ENCODE measurements at regions not wholly inside any gene's neighbourhood (a gene's known extent, or its start where the extent isn't known, plus 50 kb on each side); places are given as distances from the start of the nearest gene placed in this dataset.

GRCh38 chr20:12262747-12263146 lies 345.1 kb downstream of the BTBD3 start:
- Histone ChIP-seq H3K4me3 (IDR thresholded peaks at IDR 0.05; ENCODE audit: insufficient read depth, low read depth, low read length) (no peak overlapping the region), H3K79me2 (ENCODE audit: insufficient read depth, low read depth) (no peaks in the 10 kb centered on the region), H3K4me1 (ENCODE audit: low read depth, poor library complexity, severe bottlenecking) (no peaks in the 10 kb centered on the region), H3K36me3 (ENCODE audit: insufficient read depth) (no peaks in the 10 kb centered on the region), H4K20me1 (ENCODE audit: insufficient read depth) (no peaks in the 10 kb centered on the region), H2AFZ (ENCODE audit: low read depth) (no peak overlapping the region), H3K4me2 (no peak overlapping the region), H3K9ac (no peak overlapping the region), H3K27ac (no peak overlapping the region), H3K27me3 (ENCODE audit: insufficient read depth, low read depth) (no peaks in the 10 kb centered on the region)
- TF ChIP-seq CTCF (conservative IDR thresholded peaks at IDR 0.05; ENCODE audit: low read depth, low read length), result no peak

DNA sequence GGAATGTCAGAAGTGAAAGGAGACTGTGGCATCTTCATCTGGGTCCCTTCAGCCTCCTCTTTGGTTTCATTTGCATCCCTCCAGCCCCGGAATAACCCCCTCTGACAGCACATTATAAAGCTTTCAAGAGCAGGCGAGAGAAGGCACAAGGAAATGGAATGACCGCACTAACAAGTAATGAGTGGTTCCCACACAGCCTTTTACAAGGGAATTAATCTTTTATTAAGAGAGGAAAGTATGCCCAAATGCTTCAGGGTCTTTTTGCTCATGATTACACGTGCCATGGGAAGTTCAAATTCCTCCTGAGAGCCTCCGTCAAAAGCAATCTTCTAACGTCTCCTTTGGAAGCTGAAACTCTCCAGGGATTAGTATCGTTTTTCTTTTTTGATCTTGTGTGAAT lies 347.0 kb downstream of the BTBD3 start:
- Histone ChIP-seq H3K4me1 (ENCODE audit: low read depth, poor library complexity, severe bottlenecking) (no peaks in the 10 kb centered on the region), H2AFZ (ENCODE audit: low read depth) (no peak overlapping the region), H3K4me2 (no peak overlapping the region), H3K36me3 (ENCODE audit: insufficient read depth) (no peaks in the 10 kb centered on the region), H3K79me2 (ENCODE audit: insufficient read depth, low read depth) (no peaks in the 10 kb centered on the region), H3K27ac (no peak overlapping the region), H3K27me3 (ENCODE audit: insufficient read depth, low read depth) (no peaks in the 10 kb centered on the region), H3K9ac (no peak overlapping the region), H3K4me3 (IDR thresholded peaks at IDR 0.05; ENCODE audit: insufficient read depth, low read depth, low read length) (no peak overlapping the region), H4K20me1 (ENCODE audit: insufficient read depth) (no peaks in the 10 kb centered on the region)
- no peak for TF ChIP-seq CTCF (conservative IDR thresholded peaks at IDR 0.05; ENCODE audit: low read depth, low read length)

GRCh38 chr20:12265662-12266061 lies 348.0 kb downstream of the BTBD3 start:
- Histone ChIP-seq H3K79me2 (ENCODE audit: insufficient read depth, low read depth) (no peaks in the 10 kb centered on the region), H4K20me1 (ENCODE audit: insufficient read depth) (no peaks in the 10 kb centered on the region), H3K27me3 (ENCODE audit: insufficient read depth, low read depth) (no peaks in the 10 kb centered on the region), H3K27ac (no peak overlapping the region), H3K4me3 (IDR thresholded peaks at IDR 0.05; ENCODE audit: insufficient read depth, low read depth, low read length) (no peak overlapping the region), H3K4me1 (ENCODE audit: low read depth, poor library complexity, severe bottlenecking) (no peaks in the 10 kb centered on the region), H3K4me2 (no peak overlapping the region), H2AFZ (ENCODE audit: low read depth) (no peak overlapping the region), H3K9ac (no peak overlapping the region), H3K36me3 (ENCODE audit: insufficient read depth) (no peaks in the 10 kb centered on the region)
- no peak for TF ChIP-seq CTCF (conservative IDR thresholded peaks at IDR 0.05; ENCODE audit: low read depth, low read length)

DNA sequence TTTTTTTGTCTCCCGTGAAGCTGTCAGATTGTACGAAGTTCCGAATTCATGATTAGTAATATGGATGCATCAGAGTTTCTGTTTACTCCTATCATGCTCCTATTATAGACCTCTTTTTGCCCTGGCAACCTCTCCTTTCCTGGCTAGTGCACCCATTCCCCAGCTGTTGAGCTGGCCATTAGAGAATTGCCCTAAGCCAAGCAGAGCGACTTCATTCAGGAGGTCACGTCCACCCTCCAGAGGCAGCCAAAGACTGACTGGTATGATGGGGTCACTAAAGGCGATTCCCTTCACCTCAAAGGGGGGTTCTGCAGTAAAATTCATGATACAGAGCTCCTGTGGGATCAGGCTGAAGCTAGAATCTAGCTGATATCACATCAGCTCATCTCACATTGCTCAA lies 351.9 kb downstream of the BTBD3 start:
- H3K4me1 ChIP-seq (ENCODE audit: low read depth, poor library complexity, severe bottlenecking), result no peaks in the 10 kb centered on the region
- no peak overlapping the region for H2AFZ ChIP-seq (ENCODE audit: low read depth)
- no peaks in the 10 kb centered on the region for H3K79me2 ChIP-seq (ENCODE audit: insufficient read depth, low read depth)
- no peaks in the 10 kb centered on the region for H4K20me1 ChIP-seq (ENCODE audit: insufficient read depth)
- no peak overlapping the region for H3K4me3 ChIP-seq (IDR thresholded peaks at IDR 0.05; ENCODE audit: insufficient read depth, low read depth, low read length)
- H3K4me2 ChIP-seq, result no peak overlapping the region
- no peak for TF ChIP-seq CTCF (conservative IDR thresholded peaks at IDR 0.05; ENCODE audit: low read depth, low read length)
- H3K9ac ChIP-seq, result no peak overlapping the region
- no peaks in the 10 kb centered on the region for H3K36me3 ChIP-seq (ENCODE audit: insufficient read depth)
- no peak overlapping the region for H3K27ac ChIP-seq
- no peaks in the 10 kb centered on the region for H3K27me3 ChIP-seq (ENCODE audit: insufficient read depth, low read depth)

DNA sequence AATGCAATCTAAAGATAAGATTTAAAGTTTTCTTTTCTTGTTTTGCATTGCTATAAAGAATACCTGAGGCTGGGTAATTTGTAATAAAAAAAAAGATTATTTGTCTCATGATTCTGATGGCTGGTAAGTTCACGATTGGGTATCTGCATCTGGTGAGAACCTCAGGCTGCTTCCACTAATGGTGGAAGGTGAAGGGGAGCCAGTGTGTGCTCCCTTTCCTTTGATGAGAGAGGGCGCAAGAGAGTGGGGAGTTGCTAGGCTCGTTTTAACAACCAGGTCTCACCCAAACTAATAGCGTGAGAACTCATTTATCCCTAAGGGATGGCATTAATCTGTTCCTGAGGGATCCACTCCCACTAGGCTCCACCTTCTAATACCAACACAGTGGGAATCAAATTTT lies 353.2 kb downstream of the BTBD3 start:
- no peak overlapping the region for H3K27ac ChIP-seq
- no peaks in the 10 kb centered on the region for H4K20me1 ChIP-seq (ENCODE audit: insufficient read depth)

More for the DNA sequence above, 353.2 kb downstream of the BTBD3 start:
- H3K36me3 ChIP-seq (ENCODE audit: insufficient read depth), result no peaks in the 10 kb centered on the region
- H3K79me2 ChIP-seq (ENCODE audit: insufficient read depth, low read depth), result no peaks in the 10 kb centered on the region
- H3K27me3 ChIP-seq (ENCODE audit: insufficient read depth, low read depth), result no peaks in the 10 kb centered on the region
- TF ChIP-seq CTCF (conservative IDR thresholded peaks at IDR 0.05; ENCODE audit: low read depth, low read length), result no peak
- H3K4me1 ChIP-seq (ENCODE audit: low read depth, poor library complexity, severe bottlenecking), result peaks cover under 1% of the 10 kb centered on the region
- no peak overlapping the region for H3K9ac ChIP-seq
- no peak overlapping the region for H3K4me2 ChIP-seq
- H2AFZ ChIP-seq (ENCODE audit: low read depth), result no peak overlapping the region
- no peak overlapping the region for H3K4me3 ChIP-seq (IDR thresholded peaks at IDR 0.05; ENCODE audit: insufficient read depth, low read depth, low read length)

Data from KMS-11 (cell line).